Right ventricle myocardium superior (tissue), 1 donor: ENCODE measurements at regions not wholly inside any gene's neighbourhood (a gene's known extent, or its start where the extent isn't known, plus 50 kb on each side); places are given as distances from the start of the nearest gene placed in this dataset.
"Not testable (repeated sequence)": the region's sequence is repeated elsewhere in the genome, so short reads cannot be mapped to it uniquely, and the experiment has no call there.

Experiments
- ATAC-seq: fragments of 200-7000 bp; cut with Tn5 transposase; one replicate; pipeline ENCODE4 v1.9.1; 2020; ENCODE audit warnings: mild to moderate bottlenecking; ENCODE audit not compliant: poor library complexity
- DNase-seq: peaks from one replicate; pipeline ENCODE4 v3.0.0-alpha.2; 2020
- intact Hi-C: fragments of 100-400 bp; cut with DNase I; formaldehyde crosslinking; loops from one replicate; pipeline ENCODE4 v1.11.2; 2022
- donor health status: DM: no; HTN: yes; CAD: no; lungs with severe emphysema.

DNA sequence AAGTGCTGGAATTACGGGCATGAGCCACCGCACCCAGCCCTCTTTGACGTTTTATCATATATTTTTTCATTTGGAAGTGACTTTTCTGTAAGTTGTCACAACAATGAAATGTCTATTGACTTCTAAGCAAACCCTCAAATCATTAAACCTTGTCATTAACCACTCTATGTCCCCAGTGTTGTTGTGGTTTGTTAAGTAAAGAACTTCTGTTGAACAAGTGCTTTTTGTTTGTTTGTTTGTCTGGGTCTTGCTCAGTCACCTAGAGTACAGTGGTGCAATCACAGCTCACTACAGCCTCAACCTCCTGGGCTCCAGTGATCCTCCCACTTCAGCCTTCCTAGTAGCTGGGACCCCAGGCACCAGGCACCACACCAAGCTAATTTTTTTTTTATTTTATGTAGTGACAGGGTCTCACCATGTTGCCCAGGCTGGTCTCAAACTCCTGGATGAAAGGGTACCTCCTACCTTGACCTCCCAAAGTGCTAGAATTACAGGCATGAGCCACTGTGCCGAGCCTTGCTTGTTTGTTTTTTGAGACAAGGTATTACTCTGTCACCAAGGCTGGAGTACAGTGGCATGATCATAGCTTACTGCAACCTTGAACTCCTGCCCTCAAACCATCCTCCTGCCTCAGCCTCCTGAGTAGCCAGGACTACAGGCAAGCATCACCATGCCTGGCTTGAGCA lies 57.6 kb upstream of the LOC128125822 start:
- ATAC-seq, result no peak
- intact Hi-C loops, result no loop called here
- no peak for DNase-seq

DNA sequence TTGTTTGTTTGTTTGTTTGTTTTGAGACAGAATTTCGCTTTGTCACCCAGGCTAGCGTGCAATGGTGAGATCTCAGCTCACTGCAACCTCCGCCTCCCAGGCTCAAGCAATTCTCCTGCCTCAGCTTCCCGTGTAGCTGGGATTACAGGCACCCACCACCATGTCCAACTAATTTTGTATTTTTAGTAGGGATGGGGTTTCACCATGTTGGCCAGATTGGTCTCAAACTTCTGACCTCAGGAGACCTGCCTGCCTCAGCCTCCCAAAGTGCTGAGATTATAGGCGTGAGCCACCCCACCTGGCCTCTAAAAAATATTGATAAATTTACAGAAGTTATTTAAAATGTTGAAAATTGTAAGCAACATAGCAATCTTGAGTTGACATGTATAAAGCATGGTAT lies 57.1 kb upstream of the LOC128125822 start:
- intact Hi-C loops, DNase-seq, ATAC-seq: not testable (repeated sequence)

DNA sequence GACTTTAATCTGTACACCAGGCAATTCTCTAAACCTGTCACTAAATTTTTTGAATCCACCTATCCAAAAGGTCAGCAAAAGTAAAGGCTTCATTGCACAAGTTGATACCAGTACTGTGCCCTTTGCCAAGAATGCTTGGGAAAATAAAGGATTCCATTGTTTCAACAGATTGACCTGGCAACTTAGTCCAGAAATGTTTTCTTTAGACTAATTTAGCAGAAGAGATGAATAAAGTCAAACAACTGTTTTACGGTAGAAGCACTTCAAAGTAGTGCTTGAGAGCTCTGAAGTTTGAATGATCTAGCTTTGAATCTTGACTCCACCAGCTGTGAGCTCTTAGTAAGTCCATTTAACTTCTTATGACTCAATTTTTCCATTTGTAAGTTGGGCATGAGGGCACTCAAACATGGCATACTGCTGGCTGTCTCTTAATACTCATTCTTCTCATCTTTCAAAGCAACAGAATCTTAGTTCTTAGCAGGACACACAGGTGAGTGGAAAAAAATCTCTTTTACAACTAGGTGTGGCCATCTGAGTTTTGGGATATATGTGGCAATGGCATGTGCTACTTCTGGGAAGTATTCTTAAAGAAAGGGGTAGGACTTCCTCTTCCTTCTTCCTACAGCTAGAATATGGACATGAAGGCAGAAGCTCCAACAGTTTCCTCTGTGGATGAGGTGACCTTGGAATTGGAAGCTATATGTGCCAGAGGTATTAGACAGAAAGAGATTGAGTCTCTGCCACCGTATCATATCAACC lies 55.9 kb upstream of the LOC128125822 start:
- ATAC-seq (no peak), DNase-seq (no peak)
- intact Hi-C loops, result no loop called here

DNA sequence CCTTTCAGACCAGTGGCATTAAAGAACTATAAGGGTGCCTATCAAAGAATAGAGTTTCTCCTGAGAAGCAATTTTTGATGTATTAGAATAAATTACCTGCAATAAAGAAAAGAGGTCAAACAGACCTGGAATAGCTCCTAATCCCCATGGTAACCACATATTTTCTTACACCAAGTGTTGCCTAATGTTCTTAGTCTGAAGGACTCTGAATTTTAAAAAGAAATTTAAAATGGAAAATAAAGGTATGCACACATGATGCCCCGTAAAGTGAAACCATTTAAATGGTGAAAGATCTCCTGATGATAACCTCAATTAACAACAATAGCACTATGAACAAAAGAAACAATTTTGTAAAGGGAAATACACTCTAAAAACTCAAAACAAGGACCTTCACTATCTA lies 55.1 kb upstream of the LOC128125822 start:
- no peak for DNase-seq

DNA sequence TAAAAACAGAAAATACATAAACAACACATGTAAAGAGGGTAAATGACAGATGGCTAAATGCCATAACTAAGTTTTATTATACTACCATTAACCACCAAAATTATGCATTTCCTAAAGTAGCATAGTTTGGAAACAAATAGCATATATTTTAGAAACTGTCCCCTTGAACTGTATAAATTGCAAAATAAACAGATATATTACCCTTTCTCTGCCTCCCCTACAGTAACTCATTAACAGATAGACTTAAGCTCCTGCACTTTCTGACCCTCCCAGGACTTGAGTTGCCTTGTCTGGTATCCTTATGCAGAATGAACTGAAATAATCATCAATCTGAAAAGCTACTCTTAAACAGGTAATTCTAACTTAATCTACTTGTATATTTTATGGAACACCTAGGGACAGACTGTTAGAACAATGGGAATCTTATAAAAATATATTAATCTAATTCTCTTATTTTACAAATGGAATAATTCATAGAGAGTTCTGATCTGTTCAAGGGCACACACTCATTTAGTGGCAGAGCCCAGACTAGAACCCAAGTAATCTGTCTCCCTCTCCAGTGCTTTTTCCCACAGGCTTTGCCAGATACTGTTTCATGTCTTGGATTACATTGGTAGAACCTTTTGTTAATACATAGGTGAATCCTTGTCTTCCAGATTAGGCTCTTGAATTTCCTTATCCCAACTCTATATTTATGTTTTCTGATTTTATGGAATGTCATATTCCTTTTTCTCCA lies 50.6 kb upstream of the LOC128125822 start:
- intact Hi-C loops, result no loop called here
- no peak for ATAC-seq
- no peak for DNase-seq

More for the DNA sequence above, 55.1 kb upstream of the LOC128125822 start:
- intact Hi-C loops, result no loop called here
- no peak for ATAC-seq
